HAP-1 (cell line): ENCODE measurements at regions not wholly inside any gene's neighbourhood (a gene's known extent, or its start where the extent isn't known, plus 50 kb on each side); places are given as distances from the start of the nearest gene placed in this dataset.
"Not testable (repeated sequence)": the region's sequence is repeated elsewhere in the genome, so short reads cannot be mapped to it uniquely, and the experiment has no call there.

Experiments used
- DNase-seq, 2 experiments: peaks; one replicate each; pipeline ENCODE4 v3.0.0-alpha.2; 2016 to 2020; ENCODE audit warnings: low spot score in 2 of 2
- H3K27me3 ChIP-seq: fragments of 250-450 bp; sonication (Bioruptor Pico); 2 replicates; pipeline ENCODE4 v1.5.1; 2020; ENCODE audit warnings: low read depth, mild to moderate bottlenecking, moderate library complexity
- H3K36me3 ChIP-seq: fragments of 250-450 bp; sonication (Bioruptor Pico); replicated peaks from 2 replicates; pipeline ENCODE4 v1.5.1; 2020; ENCODE audit warnings: mild to moderate bottlenecking
- H3K4me1 ChIP-seq: fragments of 250-450 bp; sonication (Bioruptor Pico); 2 replicates; pipeline ENCODE4 v1.5.1; 2020; ENCODE audit warnings: mild to moderate bottlenecking
- H3K4me3 ChIP-seq: fragments of 250-450 bp; sonication (Bioruptor Pico); 2 replicates; pipeline ENCODE4 v1.5.1; 2020; ENCODE audit warnings: mild to moderate bottlenecking, moderate library complexity
- H3K9me3 ChIP-seq: fragments of 250-450 bp; sonication (Bioruptor Pico); 2 replicates; pipeline ENCODE4 v1.5.1; 2020; ENCODE audit warnings: mild to moderate bottlenecking, moderate library complexity
- in situ Hi-C: fragments of 300-500 bp; cut with MboI; formaldehyde crosslinking; loops from 3 replicates; pipeline ENCODE4 v1.14.3; 2020; ENCODE audit warnings: low sequenced_read_pairs, inconsistent platforms, mixed read lengths

- DNase-seq, result no peak
- Histone ChIP-seq H3K4me1 (no peaks in the 10 kb centered on the region), H3K27me3 (no peaks in the 10 kb centered on the region), H3K9me3 (no peaks in the 10 kb centered on the region), H3K4me3 (no peak overlapping the region), H3K36me3 (no peaks in the 10 kb centered on the region)
- in situ Hi-C loops, result no loop called here
Measured at GRCh38 chr11:22082178-22082577, 110.7 kb upstream of the ANO5 start.

GRCh38 chr11:22082788-22083187 is 110.1 kb upstream of the ANO5 start:
- Histone ChIP-seq H3K9me3 (no peaks in the 10 kb centered on the region), H3K36me3 (no peaks in the 10 kb centered on the region), H3K4me3 (no peak overlapping the region), H3K27me3 (no peaks in the 10 kb centered on the region), H3K4me1 (no peaks in the 10 kb centered on the region)
- no peak for DNase-seq
- in situ Hi-C loops, result no loop called here

GRCh38 chr11:22084056-22084455 is 108.8 kb upstream of the ANO5 start:
- in situ Hi-C loops, result no loop called here
- DNase-seq, result no peak
- no peaks in the 10 kb centered on the region for H3K9me3 ChIP-seq
- H3K27me3 ChIP-seq, result no peaks in the 10 kb centered on the region
- H3K4me1 ChIP-seq, result no peaks in the 10 kb centered on the region
- no peaks in the 10 kb centered on the region for H3K36me3 ChIP-seq
- no peak overlapping the region for H3K4me3 ChIP-seq

- Histone ChIP-seq H3K27me3 (no peaks in the 10 kb centered on the region), H3K36me3 (no peaks in the 10 kb centered on the region), H3K9me3 (no peaks in the 10 kb centered on the region), H3K4me1 (no peaks in the 10 kb centered on the region), H3K4me3 (no peak overlapping the region)
- no peak for DNase-seq
- in situ Hi-C loops, result no loop called here
Measured at GRCh38 chr11:22084564-22084963, 108.3 kb upstream of the ANO5 start.

GRCh38 chr11:22089609-22090008 is 103.3 kb upstream of the ANO5 start:
- H3K27me3 ChIP-seq, result no peaks in the 10 kb centered on the region
- H3K4me1 ChIP-seq, result no peaks in the 10 kb centered on the region
- no peak for DNase-seq
- H3K9me3 ChIP-seq, result no peaks in the 10 kb centered on the region
- in situ Hi-C loops, result no loop called here
- H3K4me3 ChIP-seq, result no peak overlapping the region
- no peaks in the 10 kb centered on the region for H3K36me3 ChIP-seq

GRCh38 chr11:22106566-22106965 is 86.3 kb upstream of the ANO5 start:
- no peaks in the 10 kb centered on the region for H3K36me3 ChIP-seq
- in situ Hi-C loops, result no loop called here
- no peak for DNase-seq

GRCh38 chr11:22115470-22116029 is 77.3 kb upstream of the ANO5 start:
- H3K9me3 ChIP-seq, result no peaks in the 10 kb centered on the region
- peaks cover 10% of the 10 kb centered on the region for H3K4me1 ChIP-seq
- in situ Hi-C loops, result no loop called here
- H3K27me3 ChIP-seq, result peaks cover 9% of the 10 kb centered on the region
- no peaks in the 10 kb centered on the region for H3K36me3 ChIP-seq
- H3K4me3 ChIP-seq, result no peak overlapping the region
- DNase-seq, result peak; percentile 50 to 86

More at GRCh38 chr11:22106566-22106965, 86.3 kb upstream of the ANO5 start:
- Histone ChIP-seq H3K4me3 (no peak overlapping the region), H3K9me3 (no peaks in the 10 kb centered on the region), H3K4me1 (no peaks in the 10 kb centered on the region), H3K27me3 (no peaks in the 10 kb centered on the region)

- H3K9me3 ChIP-seq, H3K27me3 ChIP-seq, in situ Hi-C loops, H3K4me3 ChIP-seq, H3K4me1 ChIP-seq, H3K36me3 ChIP-seq, DNase-seq: not testable (repeated sequence)
Measured at GRCh38 chr11:22127981-22128380, 64.9 kb upstream of the ANO5 start.

- peak in 1 of 2 experiments; percentile 46 for DNase-seq
- in situ Hi-C loops, result no loop called here
Measured at GRCh38 chr11:22130462-22131053, 62.3 kb upstream of the ANO5 start.

GRCh38 chr11:22133776-22134175 is 59.1 kb upstream of the ANO5 start:
- H3K4me3 ChIP-seq, result no peak overlapping the region
- H3K36me3 ChIP-seq, result no peaks in the 10 kb centered on the region
- no peaks in the 10 kb centered on the region for H3K4me1 ChIP-seq
- no peaks in the 10 kb centered on the region for H3K27me3 ChIP-seq
- no peak for DNase-seq
- in situ Hi-C loops, result no loop called here
- H3K9me3 ChIP-seq, result no peaks in the 10 kb centered on the region

More at GRCh38 chr11:22130462-22131053, 62.3 kb upstream of the ANO5 start:
- no peaks in the 10 kb centered on the region for H3K9me3 ChIP-seq
- H3K4me1 ChIP-seq, result no peaks in the 10 kb centered on the region
- H3K27me3 ChIP-seq, result no peaks in the 10 kb centered on the region
- no peak overlapping the region for H3K4me3 ChIP-seq
- H3K36me3 ChIP-seq, result no peaks in the 10 kb centered on the region

- H3K36me3 ChIP-seq, result no peaks in the 10 kb centered on the region
- H3K27me3 ChIP-seq, result no peaks in the 10 kb centered on the region
- in situ Hi-C loops, result no loop called here
Measured at GRCh38 chr11:22138264-22138663, 54.6 kb upstream of the ANO5 start.

More at GRCh38 chr11:22138264-22138663, 54.6 kb upstream of the ANO5 start:
- H3K4me3 ChIP-seq, result no peak overlapping the region
- DNase-seq, result no peak
- H3K9me3 ChIP-seq, result no peaks in the 10 kb centered on the region
- no peaks in the 10 kb centered on the region for H3K4me1 ChIP-seq
